Skeletal muscle satellite cell (primary cell): ENCODE measurements at regions not wholly inside any gene's neighbourhood (a gene's known extent, or its start where the extent isn't known, plus 50 kb on each side); places are given as distances from the start of the nearest gene placed in this dataset.

Source experiments
- H3K27me3 ChIP-seq: 2 replicates; pipeline ENCODE4 v1.7.0; 2013; ENCODE audit warnings: low read length; ENCODE audit not compliant: control insufficient read depth, insufficient read depth
- H3K36me3 ChIP-seq: 2 replicates; pipeline ENCODE4 v1.7.0; 2013; ENCODE audit warnings: mild to moderate bottlenecking, control low read depth, low read length; ENCODE audit not compliant: insufficient read depth
- H3K4me1 ChIP-seq: 2 replicates; pipeline ENCODE4 v1.7.0; 2013; ENCODE audit warnings: low read length; ENCODE audit not compliant: control insufficient read depth, insufficient read depth
- H3K4me2 ChIP-seq: 2 replicates; pipeline ENCODE4 v1.7.0; 2013; ENCODE audit warnings: mild to moderate bottlenecking, low read length
- H3K4me3 ChIP-seq: 2 replicates; pipeline ENCODE4 v1.7.0; 2013; ENCODE audit warnings: low read length
- H3K9ac ChIP-seq: 2 replicates; pipeline ENCODE4 v1.7.0; 2013; ENCODE audit warnings: mild to moderate bottlenecking, low read depth, low read length, moderate library complexity
- H3K9me3 ChIP-seq: replicated peaks from 2 replicates; pipeline ENCODE4 v1.7.0; 2013; ENCODE audit warnings: mild to moderate bottlenecking, control low read depth, low read length

GRCh38 chr13:97727991-97728390 is 225.5 kb upstream of the IPO5 start:
- H3K4me2 ChIP-seq: no peak overlapping the region
- H3K9ac ChIP-seq: no peak overlapping the region
- no peak overlapping the region for H3K4me3 ChIP-seq
- H3K27me3 ChIP-seq: peaks cover 5% of the 10 kb centered on the region
- no peaks in the 10 kb centered on the region for H3K4me1 ChIP-seq
- no peaks in the 10 kb centered on the region for H3K36me3 ChIP-seq
- no peaks in the 10 kb centered on the region for H3K9me3 ChIP-seq

GRCh38 chr13:97736436-97736835 is 217.0 kb upstream of the IPO5 start:
- H3K4me3 ChIP-seq: no peak overlapping the region
- no peaks in the 10 kb centered on the region for H3K9me3 ChIP-seq
- H3K4me1 ChIP-seq: no peaks in the 10 kb centered on the region
- H3K9ac ChIP-seq: no peak overlapping the region
- no peaks in the 10 kb centered on the region for H3K36me3 ChIP-seq
- H3K4me2 ChIP-seq: no peak overlapping the region
- no peaks in the 10 kb centered on the region for H3K27me3 ChIP-seq

GRCh38 chr13:97742084-97742483 is 211.4 kb upstream of the IPO5 start:
- no peaks in the 10 kb centered on the region for H3K27me3 ChIP-seq

GRCh38 chr13:97743938-97744337 is 209.5 kb upstream of the IPO5 start:
- Histone ChIP-seq H3K27me3 (no peaks in the 10 kb centered on the region), H3K4me2 (no peak overlapping the region)

More at GRCh38 chr13:97742084-97742483, 211.4 kb upstream of the IPO5 start:
- H3K4me1 ChIP-seq: no peaks in the 10 kb centered on the region
- H3K9me3 ChIP-seq: no peaks in the 10 kb centered on the region
- no peak overlapping the region for H3K4me3 ChIP-seq
- H3K9ac ChIP-seq: no peak overlapping the region
- no peak overlapping the region for H3K4me2 ChIP-seq
- H3K36me3 ChIP-seq: no peaks in the 10 kb centered on the region

GRCh38 chr13:97746649-97747048 is 206.8 kb upstream of the IPO5 start:
- Histone ChIP-seq H3K9me3 (no peaks in the 10 kb centered on the region), H3K36me3 (no peaks in the 10 kb centered on the region), H3K27me3 (no peaks in the 10 kb centered on the region)

More at GRCh38 chr13:97743938-97744337, 209.5 kb upstream of the IPO5 start:
- Histone ChIP-seq H3K9me3 (no peaks in the 10 kb centered on the region), H3K4me3 (no peak overlapping the region), H3K4me1 (no peaks in the 10 kb centered on the region), H3K36me3 (no peaks in the 10 kb centered on the region), H3K9ac (no peak overlapping the region)

GRCh38 chr13:97749174-97749573 is 204.3 kb upstream of the IPO5 start:
- no peak overlapping the region for H3K4me2 ChIP-seq
- H3K9me3 ChIP-seq: no peaks in the 10 kb centered on the region
- H3K9ac ChIP-seq: no peak overlapping the region
- H3K27me3 ChIP-seq: no peaks in the 10 kb centered on the region
- no peak overlapping the region for H3K4me3 ChIP-seq
- no peaks in the 10 kb centered on the region for H3K4me1 ChIP-seq
- no peaks in the 10 kb centered on the region for H3K36me3 ChIP-seq

More at GRCh38 chr13:97746649-97747048, 206.8 kb upstream of the IPO5 start:
- Histone ChIP-seq H3K4me2 (no peak overlapping the region), H3K9ac (no peak overlapping the region), H3K4me1 (no peaks in the 10 kb centered on the region), H3K4me3 (no peak overlapping the region)

GRCh38 chr13:97751477-97751876 is 202.0 kb upstream of the IPO5 start:
- H3K4me3 ChIP-seq: no peak overlapping the region
- H3K4me1 ChIP-seq: no peaks in the 10 kb centered on the region
- H3K27me3 ChIP-seq: peaks cover 2% of the 10 kb centered on the region
- H3K9me3 ChIP-seq: no peaks in the 10 kb centered on the region
- H3K9ac ChIP-seq: no peak overlapping the region
- H3K4me2 ChIP-seq: no peak overlapping the region
- no peaks in the 10 kb centered on the region for H3K36me3 ChIP-seq

GRCh38 chr13:97752961-97753668 is 200.4 kb upstream of the IPO5 start:
- H3K27me3 ChIP-seq: peaks cover 5% of the 10 kb centered on the region
- no peak overlapping the region for H3K9ac ChIP-seq
- no peaks in the 10 kb centered on the region for H3K36me3 ChIP-seq
- no peak overlapping the region for H3K4me2 ChIP-seq
- no peaks in the 10 kb centered on the region for H3K9me3 ChIP-seq
- no peaks in the 10 kb centered on the region for H3K4me1 ChIP-seq
- no peak overlapping the region for H3K4me3 ChIP-seq

GRCh38 chr13:97753942-97754670 is 199.4 kb upstream of the IPO5 start:
- no peak overlapping the region for H3K4me3 ChIP-seq
- no peaks in the 10 kb centered on the region for H3K4me1 ChIP-seq

GRCh38 chr13:97757807-97758206 is 195.7 kb upstream of the IPO5 start:
- Histone ChIP-seq H3K4me3 (no peak overlapping the region), H3K4me2 (no peak overlapping the region), H3K9ac (no peak overlapping the region), H3K36me3 (no peaks in the 10 kb centered on the region), H3K27me3 (peaks cover 5% of the 10 kb centered on the region), H3K4me1 (no peaks in the 10 kb centered on the region), H3K9me3 (no peaks in the 10 kb centered on the region)

More at GRCh38 chr13:97753942-97754670, 199.4 kb upstream of the IPO5 start:
- H3K9me3 ChIP-seq: no peaks in the 10 kb centered on the region
- H3K27me3 ChIP-seq: peaks cover 5% of the 10 kb centered on the region
- H3K36me3 ChIP-seq: no peaks in the 10 kb centered on the region
- H3K9ac ChIP-seq: no peak overlapping the region
- no peak overlapping the region for H3K4me2 ChIP-seq

GRCh38 chr13:97758317-97758716 is 195.2 kb upstream of the IPO5 start:
- Histone ChIP-seq H3K4me3 (no peak overlapping the region), H3K9ac (no peak overlapping the region), H3K36me3 (no peaks in the 10 kb centered on the region), H3K27me3 (peaks cover 5% of the 10 kb centered on the region), H3K4me2 (no peak overlapping the region), H3K9me3 (no peaks in the 10 kb centered on the region), H3K4me1 (no peaks in the 10 kb centered on the region)
